Natural killer cell (primary cell): ENCODE measurements at regions not wholly inside any gene's neighbourhood (a gene's known extent, or its start where the extent isn't known, plus 50 kb on each side); places are given as distances from the start of the nearest gene placed in this dataset.

ENCODE experiments used
- ATAC-seq, 3 donors: fragments of 150-1000 bp in 2 of 3; fragments of 200-7000 bp in 1 of 3; cut with Tn5 transposase; 1 replicate in 1 of 3; 2 replicates in 2 of 3; pipeline ENCODE4 v1.10.0; 2021; ENCODE audit warnings: mild to moderate bottlenecking in 2 of 3, moderate library complexity in 2 of 3
- DNase-seq, 2 donors: peaks; one replicate each; pipeline versions ENCODE4 v3.0.0 to v3.0.0-alpha.2; 2013 to 2021; ENCODE audit warnings: mixed read lengths in 1 of 2
- H3K27ac ChIP-seq: one replicate; pipeline ENCODE4 v1.5.1; 2013; ENCODE audit warnings: mild to moderate bottlenecking, low read length
- H3K27me3 ChIP-seq: one replicate; pipeline ENCODE4 v1.6.1; 2013; ENCODE audit warnings: low read length; ENCODE audit not compliant: control insufficient read depth, insufficient read depth
- H3K36me3 ChIP-seq: one replicate; pipeline ENCODE4 v1.6.1; 2013; ENCODE audit warnings: low read length; ENCODE audit not compliant: control insufficient read depth, insufficient read depth
- H3K4me1 ChIP-seq: one replicate; pipeline ENCODE4 v1.6.1; 2013; ENCODE audit warnings: low read length; ENCODE audit not compliant: control insufficient read depth, insufficient read depth
- H3K4me3 ChIP-seq: one replicate; pipeline ENCODE4 v1.5.1; 2013; ENCODE audit warnings: low read length
- H3K9me3 ChIP-seq: one replicate; pipeline ENCODE4 v1.6.1; 2013; ENCODE audit warnings: low read length; ENCODE audit not compliant: control insufficient read depth, insufficient read depth
- H3K27ac Mint-ChIP-seq, 2 donors: one replicate each; pipeline ENCODE4 v1.8.0; 2022; ENCODE audit warnings: mild to moderate bottlenecking in 2 of 2, mixed read lengths in 2 of 2, moderate library complexity in 1 of 2
- H3K27me3 Mint-ChIP-seq, 2 donors: one replicate each; pipeline ENCODE4 v1.8.0; 2022; ENCODE audit warnings: low read depth in 2 of 2, mixed read lengths in 2 of 2
- H3K36me3 Mint-ChIP-seq: one replicate; pipeline ENCODE4 v1.8.0; 2022; ENCODE audit warnings: mixed read lengths
- H3K4me1 Mint-ChIP-seq, 2 donors: one replicate each; pipeline ENCODE4 v1.8.0; 2022; ENCODE audit warnings: mixed read lengths in 2 of 2
- H3K4me3 Mint-ChIP-seq: one replicate; pipeline ENCODE4 v1.8.0; 2022; ENCODE audit warnings: mild to moderate bottlenecking, moderate library complexity, mixed read lengths
- H3K9me3 Mint-ChIP-seq, 2 donors: one replicate each; pipeline ENCODE4 v1.8.0; 2022; ENCODE audit warnings: mixed read lengths in 2 of 2
- CTCF ChIP-seq: fragments of 200-600 bp; IDR thresholded peaks from one replicate; pipeline ENCODE4 v1.8.0; 2022; ENCODE audit warnings: antibody characterized with exemption
- WGBS: methylation state at CpG from one replicate; pipeline ENCODE4 v1.1.7; 2013; ENCODE audit warnings: missing lambda C conversion rate; ENCODE audit not compliant: insufficient coverage; 5-methylcytosine and 5-hydroxymethylcytosine counted together
- intact Hi-C: fragments of 100-400 bp; cut with micrococcal nuclease; formaldehyde crosslinking; loops from one replicate; pipeline ENCODE4 v1.14.2; 2022

- no peak overlapping the region for H3K4me3 ChIP-seq
- Mint-ChIP-seq H3K9me3 (peaks cover 4 to 6% of the 10 kb centered on the region in 2 donors), H3K27me3 (no peaks in the 10 kb centered on the region), H3K27ac (no peak overlapping the region), H3K36me3 (no peaks in the 10 kb centered on the region), H3K4me3 (no peak overlapping the region), H3K4me1 (no peaks in the 10 kb centered on the region)
- ATAC-seq = no peak
- intact Hi-C loops = no loop called here
- H3K27me3 ChIP-seq = no peaks in the 10 kb centered on the region
- DNase-seq = no peak
- no peaks in the 10 kb centered on the region for H3K36me3 ChIP-seq
- TF ChIP-seq CTCF = no peak
- H3K4me1 ChIP-seq = no peaks in the 10 kb centered on the region
- WGBS = no CpG with 5 or more reads among the region's 1 CpG
- H3K27ac ChIP-seq = no peak overlapping the region
- H3K9me3 ChIP-seq = no peaks in the 10 kb centered on the region
Measured at GRCh38 chr4:22030881-22031280, 82.3 kb upstream of the KCNIP4 start.

GRCh38 chr4:22030307-22030706 is 81.7 kb upstream of the KCNIP4 start:
- H3K36me3 Mint-ChIP-seq = no peaks in the 10 kb centered on the region

GRCh38 chr4:22029803-22030202 is 81.2 kb upstream of the KCNIP4 start:
- Mint-ChIP-seq H3K27me3 (no peaks in the 10 kb centered on the region), H3K9me3 (peaks cover 8 to 10% of the 10 kb centered on the region in 2 donors), H3K36me3 (no peaks in the 10 kb centered on the region), H3K4me1 (no peaks in the 10 kb centered on the region), H3K27ac (no peak overlapping the region), H3K4me3 (no peak overlapping the region)
- no peaks in the 10 kb centered on the region for H3K36me3 ChIP-seq
- no peaks in the 10 kb centered on the region for H3K9me3 ChIP-seq
- H3K27me3 ChIP-seq = no peaks in the 10 kb centered on the region
- no peaks in the 10 kb centered on the region for H3K4me1 ChIP-seq
- intact Hi-C loops = no loop called here
- no peak for ATAC-seq
- no peak overlapping the region for H3K27ac ChIP-seq
- H3K4me3 ChIP-seq = no peak overlapping the region
- no peak for TF ChIP-seq CTCF
- no peak for DNase-seq
- 94% methylated on average over 2 of the region's 2 CpGs for WGBS

More at GRCh38 chr4:22030307-22030706, 81.7 kb upstream of the KCNIP4 start:
- no peaks in the 10 kb centered on the region for H3K4me1 Mint-ChIP-seq
- H3K9me3 Mint-ChIP-seq = peaks cover 4 to 7% of the 10 kb centered on the region in 2 donors
- no peaks in the 10 kb centered on the region for H3K27me3 ChIP-seq
- H3K27me3 Mint-ChIP-seq = no peaks in the 10 kb centered on the region
- H3K27ac Mint-ChIP-seq = no peak overlapping the region
- H3K36me3 ChIP-seq = no peaks in the 10 kb centered on the region
- 79% methylated on average over 3 of the region's 5 CpGs for WGBS
- DNase-seq (no peak), ATAC-seq (no peak)
- H3K27ac ChIP-seq = no peak overlapping the region
- no peaks in the 10 kb centered on the region for H3K9me3 ChIP-seq
- H3K4me3 ChIP-seq = no peak overlapping the region
- no peak overlapping the region for H3K4me3 Mint-ChIP-seq
- intact Hi-C loops = no loop called here
- TF ChIP-seq CTCF = no peak
- H3K4me1 ChIP-seq = no peaks in the 10 kb centered on the region

- H3K27ac Mint-ChIP-seq = no peak overlapping the region
- no peak for ATAC-seq
- no peak overlapping the region for H3K27ac ChIP-seq
- H3K27me3 ChIP-seq = no peaks in the 10 kb centered on the region
- TF ChIP-seq CTCF = no peak
- H3K9me3 ChIP-seq = no peaks in the 10 kb centered on the region
- DNase-seq = no peak
- intact Hi-C loops = no loop called here
- no peaks in the 10 kb centered on the region for H3K4me1 Mint-ChIP-seq
- H3K36me3 Mint-ChIP-seq = no peaks in the 10 kb centered on the region
- H3K4me1 ChIP-seq = no peaks in the 10 kb centered on the region
- H3K36me3 ChIP-seq = no peaks in the 10 kb centered on the region
- no peak overlapping the region for H3K4me3 ChIP-seq
- 80% methylated on average over 1 of the region's 1 CpG for WGBS
- H3K4me3 Mint-ChIP-seq = no peak overlapping the region
- peaks cover 7 to 11% of the 10 kb centered on the region in 2 donors for H3K9me3 Mint-ChIP-seq
- H3K27me3 Mint-ChIP-seq = no peaks in the 10 kb centered on the region
Measured at GRCh38 chr4:22021106-22021505, 72.5 kb upstream of the KCNIP4 start.
